Endothelial cell of umbilical vein (primary cell): ENCODE measurements at regions not wholly inside any gene's neighbourhood (a gene's known extent, or its start where the extent isn't known, plus 50 kb on each side); places are given as distances from the start of the nearest gene placed in this dataset.

ENCODE experiments used
- BruUV-seq: library from RNA; stranded (reverse); fragments of 400-500 nt; replicated peaks from 2 replicates; lab custom pipeline; 2021; lab: Mats Ljungman, UMichigan
- CTCF ChIA-PET: fragments of 300-600, 350-600 bp; sonication (Branson Sonifier 250); formaldehyde crosslinking; loops from one replicate; lab custom pipeline; 2021; ENCODE audit warnings: antibody characterized with exemption, inconsistent platforms; lab: Charles Lee
- POLR2A ChIA-PET: fragments of 300-600, 350-600 bp; sonication (Branson Sonifier 250); formaldehyde crosslinking; loops from one replicate; lab custom pipeline; 2021; ENCODE audit warnings: antibody characterized with exemption, inconsistent platforms; lab: Charles Lee
- DNase-seq: peaks from one replicate; pipeline ENCODE4 v3.0.0-alpha.2; 2011; ENCODE audit warnings: low read depth, low spot score
- FAIRE-seq: peaks from 2 replicates; lab custom pipeline; 2011; peaks lifted over from hg19 to GRCh38; lab: Jason Lieb, UNC
- H2AFZ ChIP-seq: 2 replicates; pipeline ENCODE4 v1.6.0; 2012; ENCODE audit warnings: low read depth, low read length, control low read depth, inconsistent platforms
- H3K27ac ChIP-seq: 2 replicates; pipeline ENCODE4 v1.5.1; 2011; ENCODE audit warnings: low read depth, mild to moderate bottlenecking, control low read depth, low read length, moderate library complexity; ENCODE audit not compliant: insufficient read depth
- H3K27me3 ChIP-seq, 2 experiments: 2 replicates each; pipeline versions ENCODE4 v1.6.0 to v1.6.1; 2011; ENCODE audit warnings: low read length in 2 of 2, mixed read lengths in 1 of 2; ENCODE audit not compliant: control insufficient read depth in 2 of 2, insufficient read depth in 2 of 2
- H3K36me3 ChIP-seq, 2 experiments: 2 replicates in 1 of 2; 3 replicates in 1 of 2; pipeline ENCODE4 v1.5.1; 2011; ENCODE audit warnings: low read length in 2 of 2, mild to moderate bottlenecking in 1 of 2, moderate library complexity in 1 of 2; ENCODE audit not compliant: control insufficient read depth in 2 of 2, insufficient read depth in 2 of 2; ENCODE audit errors: extremely low read depth in 1 of 2
- H3K4me1 ChIP-seq: 3 replicates; pipeline ENCODE4 v1.5.1; 2011; ENCODE audit warnings: mild to moderate bottlenecking, low read length; ENCODE audit not compliant: control insufficient read depth, insufficient read depth; ENCODE audit errors: extremely low read depth
- H3K4me2 ChIP-seq: 2 replicates; pipeline ENCODE4 v1.6.1; 2011; ENCODE audit warnings: low read length, control low read depth, mixed read lengths; ENCODE audit not compliant: insufficient read depth
- H3K4me3 ChIP-seq, 3 experiments: fragments of 200-600 bp in 1 of 3; sonication (generic), shearing (Covaris generic) in 1 of 3; replicated peaks in 1 of 3; 2 replicates each; pipeline ENCODE4 v1.5.1; 2011 to 2016; ENCODE audit warnings: control low read depth in 3 of 3, low read length in 3 of 3, mild to moderate bottlenecking in 2 of 3, inconsistent platforms in 1 of 3, low read depth in 1 of 3, moderate library complexity in 1 of 3; ENCODE audit not compliant: insufficient read depth in 1 of 3
- H3K79me2 ChIP-seq: 2 replicates; pipeline ENCODE4 v1.6.0; 2012; ENCODE audit warnings: low read length, inconsistent platforms; ENCODE audit not compliant: control insufficient read depth, insufficient read depth
- H3K9ac ChIP-seq: replicated peaks from 2 replicates; pipeline ENCODE3; 2011; ENCODE audit warnings: low read length, control low read depth; ENCODE audit not compliant: insufficient read depth; ENCODE audit errors: extremely low read depth
- H3K9me1 ChIP-seq: replicated peaks from 3 replicates; pipeline ENCODE4 v1.6.0; 2011; ENCODE audit warnings: mild to moderate bottlenecking, low read length; ENCODE audit not compliant: control insufficient read depth, insufficient read depth; ENCODE audit errors: extremely low read depth
- H3K9me3 ChIP-seq: replicated peaks from 2 replicates; pipeline ENCODE4 v1.5.1; 2012; ENCODE audit warnings: low read length, inconsistent platforms; ENCODE audit not compliant: control insufficient read depth, insufficient read depth
- H4K20me1 ChIP-seq: replicated peaks from 2 replicates; pipeline ENCODE3; 2011; ENCODE audit warnings: mild to moderate bottlenecking, low read length; ENCODE audit not compliant: control insufficient read depth, insufficient read depth; ENCODE audit errors: extremely low read depth
- EZH2 ChIP-seq: IDR thresholded peaks from 2 replicates; pipeline ENCODE4 v1.6.1; 2012; ENCODE audit warnings: borderline replicate concordance, low read depth, mild to moderate bottlenecking, moderate library complexity, low read length, inconsistent platforms; ENCODE audit not compliant: severe bottlenecking
- FOS ChIP-seq: IDR thresholded peaks from 2 replicates; pipeline ENCODE4 v1.6.1; 2011; ENCODE audit warnings: mild to moderate bottlenecking, low read length, moderate library complexity, borderline replicate concordance; ENCODE audit not compliant: insufficient read depth
- GATA2 ChIP-seq: IDR thresholded peaks from 2 replicates; pipeline ENCODE4 v1.7.0; 2011; ENCODE audit warnings: low read depth, mild to moderate bottlenecking, moderate library complexity, mixed read lengths, low read length; ENCODE audit not compliant: insufficient read length, insufficient read depth
- MYC ChIP-seq: IDR thresholded peaks from one replicate; pipeline ENCODE4 v1.6.1; 2011; ENCODE audit warnings: mild to moderate bottlenecking, low read depth, low read length
- POLR2A ChIP-seq: IDR thresholded peaks from 2 replicates; pipeline ENCODE4 v1.6.1; 2012; ENCODE audit warnings: low read depth, mild to moderate bottlenecking, control low read depth, low read length
- dilution Hi-C: fragments of 300-500 bp; cut with MboI; formaldehyde crosslinking; loops from one replicate; pipeline ENCODE4 v1.15.0; 2019; ENCODE audit warnings: low sequenced_read_pairs; ENCODE audit not compliant: extremely low pct_ligation_motif_present
- intact Hi-C: fragments of 100-400 bp; cut with micrococcal nuclease; formaldehyde crosslinking; loops from one replicate; pipeline ENCODE4 v1.10.0; 2022
- TF ChIP-seq, protein P1 (sequence below), 2 donors: IDR thresholded peaks; 1 replicate in 1 of 2; 2 replicates in 1 of 2; pipeline ENCODE4 v1.5.1; 2011; ENCODE audit warnings: low read length in 2 of 2, mild to moderate bottlenecking in 2 of 2, moderate library complexity in 2 of 2, control low read depth in 1 of 2, inconsistent platforms in 1 of 2, low read depth in 1 of 2; ENCODE audit not compliant: insufficient read depth in 1 of 2; ENCODE audit errors: extremely low read depth in 1 of 2
- TF ChIP-seq, protein P2 (sequence below): IDR thresholded peaks from 2 replicates; pipeline ENCODE4 v1.6.1; 2011; ENCODE audit not compliant: insufficient read depth, insufficient read length

DNA sequence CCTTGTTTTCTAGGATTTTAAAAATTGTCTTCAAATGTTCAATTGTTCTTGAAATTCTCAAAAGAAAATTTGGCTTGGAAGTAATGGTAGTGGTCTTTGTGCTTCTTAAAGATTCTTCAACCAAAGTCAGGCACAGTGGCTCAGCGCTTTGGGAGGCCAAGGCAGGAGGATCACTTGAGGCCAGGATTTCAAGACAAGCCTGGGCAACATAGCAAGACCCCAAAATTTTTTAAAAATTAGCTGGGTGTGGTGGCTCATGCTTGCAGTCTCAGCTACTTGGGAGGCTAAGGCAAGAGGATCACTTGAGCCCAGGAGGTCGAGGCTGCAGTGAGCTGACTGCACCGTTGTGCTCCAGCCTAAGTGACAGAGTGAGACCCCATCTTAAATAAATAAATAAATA is 153.5 kb upstream of the ZNF507 start:
- TF ChIP-seq MYC, result no peak
- TF ChIP-seq EZH2, result no peak
- TF ChIP-seq POLR2A, result no peak
- no peak for TF ChIP-seq FOS
- TF ChIP-seq, protein P1, sequence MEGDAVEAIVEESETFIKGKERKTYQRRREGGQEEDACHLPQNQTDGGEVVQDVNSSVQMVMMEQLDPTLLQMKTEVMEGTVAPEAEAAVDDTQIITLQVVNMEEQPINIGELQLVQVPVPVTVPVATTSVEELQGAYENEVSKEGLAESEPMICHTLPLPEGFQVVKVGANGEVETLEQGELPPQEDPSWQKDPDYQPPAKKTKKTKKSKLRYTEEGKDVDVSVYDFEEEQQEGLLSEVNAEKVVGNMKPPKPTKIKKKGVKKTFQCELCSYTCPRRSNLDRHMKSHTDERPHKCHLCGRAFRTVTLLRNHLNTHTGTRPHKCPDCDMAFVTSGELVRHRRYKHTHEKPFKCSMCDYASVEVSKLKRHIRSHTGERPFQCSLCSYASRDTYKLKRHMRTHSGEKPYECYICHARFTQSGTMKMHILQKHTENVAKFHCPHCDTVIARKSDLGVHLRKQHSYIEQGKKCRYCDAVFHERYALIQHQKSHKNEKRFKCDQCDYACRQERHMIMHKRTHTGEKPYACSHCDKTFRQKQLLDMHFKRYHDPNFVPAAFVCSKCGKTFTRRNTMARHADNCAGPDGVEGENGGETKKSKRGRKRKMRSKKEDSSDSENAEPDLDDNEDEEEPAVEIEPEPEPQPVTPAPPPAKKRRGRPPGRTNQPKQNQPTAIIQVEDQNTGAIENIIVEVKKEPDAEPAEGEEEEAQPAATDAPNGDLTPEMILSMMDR (IDR thresholded peaks at IDR 0.05; ENCODE audit: extremely low read depth in 1 of 2, insufficient read depth in 1 of 2, low read depth in 1 of 2, low read length in 2 of 2), result no peak
- TF ChIP-seq GATA2, result no peak
- TF ChIP-seq, protein P2, sequence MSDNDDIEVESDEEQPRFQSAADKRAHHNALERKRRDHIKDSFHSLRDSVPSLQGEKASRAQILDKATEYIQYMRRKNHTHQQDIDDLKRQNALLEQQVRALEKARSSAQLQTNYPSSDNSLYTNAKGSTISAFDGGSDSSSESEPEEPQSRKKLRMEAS, result no peak
- ChIA-PET CTCF (no interaction called here), POLR2A (no interaction called here)
- H3K27me3 ChIP-seq, result no peaks in the 10 kb centered on the region
- H3K36me3 ChIP-seq, result no peaks in the 10 kb centered on the region
- H3K79me2 ChIP-seq, result no peaks in the 10 kb centered on the region
- H3K27ac ChIP-seq, result no peak overlapping the region
- dilution Hi-C loops, result no loop called here
- DNase-seq (no peak), FAIRE-seq (no peak)
- H3K4me2 ChIP-seq, result no peak overlapping the region
- no peaks in the 10 kb centered on the region for H4K20me1 ChIP-seq
- no peak overlapping the region for H3K4me3 ChIP-seq
- BruUV-seq, result no TSS peak
- H3K9ac ChIP-seq, result no peak overlapping the region
- H2AFZ ChIP-seq, result no peak overlapping the region
- H3K9me3 ChIP-seq, result no peaks in the 10 kb centered on the region
- intact Hi-C loops, result no loop called here
- H3K9me1 ChIP-seq, result no peaks in the 10 kb centered on the region
- H3K4me1 ChIP-seq, result no peaks in the 10 kb centered on the region
